A549 (cell line): ENCODE measurements at regions not wholly inside any gene's neighbourhood (a gene's known extent, or its start where the extent isn't known, plus 50 kb on each side); places are given as distances from the start of the nearest gene placed in this dataset.

Experiments
- EP300 ChIP-seq, 2 experiments: fragments of >200 bp; sonication (Bioruptor Twin); formaldehyde crosslinking; IDR thresholded peaks; 2 replicates in 1 of 2; 3 replicates in 1 of 2; pipeline ENCODE4 v1.6.1; 2016 to 2017
- HOXA7 ChIP-seq: fragments of 250-450 bp; sonication (Bioruptor Pico); IDR thresholded peaks from 2 replicates; pipeline ENCODE4 v1.5.0; 2020; ENCODE audit warnings: mild to moderate bottlenecking, moderate library complexity
- JUNB ChIP-seq: fragments of >200 bp; sonication (Bioruptor Twin); formaldehyde crosslinking; IDR thresholded peaks from 2 replicates; pipeline ENCODE4 v1.6.1; 2016
- MAX ChIP-seq: IDR thresholded peaks from 2 replicates; pipeline ENCODE4 v1.6.1; 2012
- MYC ChIP-seq: IDR thresholded peaks from 2 replicates; pipeline ENCODE4 v1.6.1; 2012; ENCODE audit warnings: mild to moderate bottlenecking, inconsistent platforms, low read length, improper control_type of control experiment, borderline replicate concordance
- POLR2A ChIP-seq: IDR thresholded peaks from 2 replicates; pipeline ENCODE4 v1.6.1; 2012; ENCODE audit warnings: mild to moderate bottlenecking, low read length
- REST ChIP-seq: fragments of 200-600 bp; sonication (generic); IDR thresholded peaks from 2 replicates; pipeline ENCODE4 v1.6.1; 2016; ENCODE audit warnings: antibody characterized with exemption, mild to moderate bottlenecking, moderate library complexity
- USF2 ChIP-seq: fragments of 450-650 bp; IDR thresholded peaks from 2 replicates; pipeline ENCODE4 v1.6.1; 2014; ENCODE audit warnings: antibody characterized with exemption
- TF ChIP-seq, protein P1 (sequence below): fragments of >200 bp; sonication (Bioruptor Twin); formaldehyde crosslinking; IDR thresholded peaks from 3 replicates; pipeline ENCODE4 v1.5.1; 2016

DNA sequence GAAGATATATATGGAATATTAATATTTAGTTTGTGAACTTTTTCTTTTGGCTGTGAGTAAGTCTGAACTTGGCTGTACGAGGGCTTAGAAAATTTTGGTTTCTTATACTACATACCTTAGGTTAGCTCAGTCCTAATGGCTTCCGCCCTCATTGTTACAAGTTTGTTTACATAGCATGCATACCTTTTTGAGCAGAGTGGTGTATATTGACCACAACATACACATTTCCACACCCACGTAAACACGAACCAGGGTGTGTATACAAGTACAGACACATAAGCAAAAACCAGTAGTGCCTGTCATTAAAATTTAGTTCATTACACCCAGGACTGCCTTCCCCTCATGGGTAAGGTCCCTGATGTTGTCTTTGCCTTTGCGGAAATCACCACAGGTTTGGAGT, 230.2 kb upstream of the RGS6 start:
- TF ChIP-seq POLR2A = no peak
- TF ChIP-seq MYC = no peak
- TF ChIP-seq, protein P1, sequence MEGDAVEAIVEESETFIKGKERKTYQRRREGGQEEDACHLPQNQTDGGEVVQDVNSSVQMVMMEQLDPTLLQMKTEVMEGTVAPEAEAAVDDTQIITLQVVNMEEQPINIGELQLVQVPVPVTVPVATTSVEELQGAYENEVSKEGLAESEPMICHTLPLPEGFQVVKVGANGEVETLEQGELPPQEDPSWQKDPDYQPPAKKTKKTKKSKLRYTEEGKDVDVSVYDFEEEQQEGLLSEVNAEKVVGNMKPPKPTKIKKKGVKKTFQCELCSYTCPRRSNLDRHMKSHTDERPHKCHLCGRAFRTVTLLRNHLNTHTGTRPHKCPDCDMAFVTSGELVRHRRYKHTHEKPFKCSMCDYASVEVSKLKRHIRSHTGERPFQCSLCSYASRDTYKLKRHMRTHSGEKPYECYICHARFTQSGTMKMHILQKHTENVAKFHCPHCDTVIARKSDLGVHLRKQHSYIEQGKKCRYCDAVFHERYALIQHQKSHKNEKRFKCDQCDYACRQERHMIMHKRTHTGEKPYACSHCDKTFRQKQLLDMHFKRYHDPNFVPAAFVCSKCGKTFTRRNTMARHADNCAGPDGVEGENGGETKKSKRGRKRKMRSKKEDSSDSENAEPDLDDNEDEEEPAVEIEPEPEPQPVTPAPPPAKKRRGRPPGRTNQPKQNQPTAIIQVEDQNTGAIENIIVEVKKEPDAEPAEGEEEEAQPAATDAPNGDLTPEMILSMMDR = no peak
- TF ChIP-seq USF2 = no peak
- TF ChIP-seq JUNB = no peak
- no peak for TF ChIP-seq REST
- TF ChIP-seq EP300 (IDR thresholded peaks at IDR 0.05) = no peak
- no peak for TF ChIP-seq HOXA7
- TF ChIP-seq MAX = no peak
